ENCODE measurements at regions not wholly inside any gene's neighbourhood (a gene's known extent, or its start where the extent isn't known, plus 50 kb on each side); places are given as distances from the start of the nearest gene placed in this dataset.
"Not testable (repeated sequence)": the region's sequence is repeated elsewhere in the genome, so short reads cannot be mapped to it uniquely, and the experiment has no call there.

DNA sequence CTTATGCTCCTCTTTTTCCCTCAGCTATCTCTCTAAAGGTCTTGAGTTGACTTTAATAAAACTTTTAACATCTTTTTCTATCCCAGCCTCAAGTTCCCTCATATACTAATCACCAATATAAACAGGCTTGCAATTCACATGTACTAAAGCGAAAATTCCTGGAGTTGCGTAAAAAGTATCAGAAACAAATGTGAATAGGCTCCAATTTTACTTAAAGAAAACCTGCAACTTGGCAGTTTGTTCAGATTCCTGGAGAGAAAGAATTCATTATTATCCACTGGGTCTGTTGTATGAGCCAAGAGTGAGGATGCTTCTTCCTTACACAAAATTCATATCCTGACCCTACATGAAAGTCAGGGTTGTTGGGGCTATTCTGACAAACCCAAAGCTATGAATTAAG is 384.2 kb downstream of the DTWD2 start:
- no peak for DNase-seq (ENCODE audit: low read depth, low spot score)

DNA sequence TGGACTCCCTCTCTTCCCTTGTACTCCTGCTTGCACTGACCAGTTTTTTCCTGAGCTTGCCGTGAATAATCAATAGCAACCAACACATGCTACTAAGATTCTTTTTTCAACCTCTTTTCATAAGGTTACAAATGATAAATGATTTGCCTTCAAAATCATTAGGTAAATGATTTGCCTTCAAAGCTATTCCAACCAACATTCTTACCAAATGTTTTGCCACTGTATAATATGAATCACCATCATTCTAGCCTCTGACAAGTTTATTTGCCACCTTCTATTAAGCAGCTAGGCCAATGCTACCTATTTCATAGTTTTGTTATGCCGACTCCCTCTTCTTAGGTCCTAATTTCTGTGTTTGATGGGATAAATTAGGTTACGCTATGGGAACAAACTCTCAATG is 385.1 kb downstream of the DTWD2 start:
- DNase-seq (ENCODE audit: low read depth, low spot score), result no peak

DNA sequence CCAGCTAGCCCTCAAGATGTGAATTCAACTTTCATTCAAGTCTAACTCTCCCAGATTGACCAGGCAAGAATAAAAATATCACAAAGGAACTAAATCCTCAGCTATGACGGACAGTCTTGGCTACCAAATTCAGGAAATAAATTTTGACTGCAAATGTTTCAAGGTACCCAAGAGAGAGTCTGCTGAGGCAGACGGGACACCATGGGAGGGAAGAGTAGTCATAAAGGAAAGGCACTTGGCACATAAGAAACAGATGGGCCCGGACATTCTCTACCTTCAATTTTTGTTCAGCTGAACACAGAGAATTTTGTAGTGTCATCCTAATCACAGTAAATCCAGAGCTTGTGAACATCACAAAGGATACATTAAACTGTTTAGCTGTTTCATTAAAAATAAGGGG is 390.0 kb downstream of the DTWD2 start:
- DNase-seq (ENCODE audit: low read depth, low spot score), result no peak

DNA sequence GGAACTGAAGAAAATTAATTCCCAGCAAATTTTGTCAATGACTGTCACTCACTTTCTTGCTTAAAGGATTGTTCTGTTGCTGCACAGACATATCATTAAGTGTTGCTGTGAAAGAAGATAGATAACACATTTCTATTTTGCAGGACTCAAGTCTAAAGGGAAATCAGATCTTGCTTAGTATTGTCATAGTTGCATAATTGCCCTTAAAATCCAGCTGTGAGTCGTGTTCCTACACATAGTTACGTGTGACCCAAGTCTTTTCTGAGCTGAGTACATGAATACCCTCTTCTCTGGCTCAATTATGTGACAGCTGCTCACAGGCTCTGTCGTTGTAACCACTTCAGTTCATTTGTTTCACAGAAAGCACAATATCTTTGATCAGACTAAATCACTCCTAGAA is 390.8 kb downstream of the DTWD2 start:
- no peak for DNase-seq (ENCODE audit: low read depth, low spot score)

- DNase-seq (ENCODE audit: low read depth, low spot score), result no peak
Measured at GRCh38 chr5:118596255-118596654, 392.1 kb downstream of the DTWD2 start.

DNA sequence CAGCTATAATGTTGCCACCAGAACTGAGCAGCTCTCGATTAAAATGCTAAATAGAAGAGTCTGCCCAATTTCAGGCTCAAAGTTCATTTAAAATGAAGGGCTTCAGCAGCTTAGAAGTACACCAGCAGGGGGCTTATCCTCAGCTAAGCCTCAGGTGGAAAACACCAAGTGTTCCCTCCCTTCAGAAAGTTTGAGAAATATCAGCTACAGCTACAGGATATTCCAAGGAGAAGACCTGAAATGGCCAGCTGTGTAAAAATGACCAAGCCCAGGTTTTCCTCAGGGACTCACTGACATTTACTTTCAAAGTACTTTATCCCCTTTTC is 395.4 kb downstream of the DTWD2 start:
- DNase-seq (ENCODE audit: low read depth, low spot score), result no peak

DNA sequence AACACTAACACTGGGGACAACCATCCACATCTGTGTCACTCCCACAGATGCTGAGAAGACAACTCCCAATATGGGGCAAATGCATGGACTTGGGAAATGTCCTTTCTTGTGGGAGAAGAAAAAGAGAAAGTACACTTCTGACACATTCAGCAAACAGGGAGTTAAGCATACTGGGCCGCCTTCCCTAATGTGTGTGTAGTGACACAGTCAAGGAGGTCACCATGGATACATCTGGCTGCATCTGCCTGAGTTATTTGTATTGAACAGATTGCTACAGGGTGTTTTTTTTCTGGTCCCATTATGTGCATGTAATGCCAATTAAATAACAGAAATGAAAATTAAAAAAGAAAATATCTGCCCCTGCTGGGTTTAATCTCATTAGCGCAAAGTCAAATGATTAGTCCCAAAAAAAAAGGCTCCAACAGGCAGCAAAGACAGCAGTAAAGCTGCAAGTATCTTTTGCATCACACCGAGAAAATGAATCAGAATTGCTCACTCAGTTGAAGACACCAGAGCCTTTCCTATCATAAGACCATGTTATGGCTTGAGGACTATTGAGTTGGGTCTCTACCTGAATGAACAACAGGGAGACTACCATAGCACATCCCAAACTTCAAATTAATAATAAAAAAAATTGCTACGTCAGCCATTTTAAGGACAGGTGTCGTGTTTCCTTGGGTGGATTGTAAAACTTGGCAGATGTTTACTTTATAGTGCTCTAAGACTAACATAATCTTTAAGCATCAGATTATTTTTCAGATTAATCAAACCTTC is 395.9 kb downstream of the DTWD2 start:
- no peak for DNase-seq (ENCODE audit: low read depth, low spot score)

- DNase-seq (ENCODE audit: low read depth, low spot score), result no peak
Measured at GRCh38 chr5:118590806-118591205, 397.5 kb downstream of the DTWD2 start.

GRCh38 chr5:118580949-118581348 is 407.4 kb downstream of the DTWD2 start:
- DNase-seq (ENCODE audit: low read depth, low spot score), result no peak

- DNase-seq (ENCODE audit: low read depth, low spot score), result no peak
Measured at GRCh38 chr5:118578093-118578492, 410.3 kb downstream of the DTWD2 start.

- no peak for DNase-seq (ENCODE audit: low read depth, low spot score)
Measured at GRCh38 chr5:118577621-118578020, 410.7 kb downstream of the DTWD2 start.

- not testable (repeated sequence) for DNase-seq (ENCODE audit: low read depth, low spot score)
Measured at GRCh38 chr5:118570276-118570675, 418.1 kb downstream of the DTWD2 start.

DNA sequence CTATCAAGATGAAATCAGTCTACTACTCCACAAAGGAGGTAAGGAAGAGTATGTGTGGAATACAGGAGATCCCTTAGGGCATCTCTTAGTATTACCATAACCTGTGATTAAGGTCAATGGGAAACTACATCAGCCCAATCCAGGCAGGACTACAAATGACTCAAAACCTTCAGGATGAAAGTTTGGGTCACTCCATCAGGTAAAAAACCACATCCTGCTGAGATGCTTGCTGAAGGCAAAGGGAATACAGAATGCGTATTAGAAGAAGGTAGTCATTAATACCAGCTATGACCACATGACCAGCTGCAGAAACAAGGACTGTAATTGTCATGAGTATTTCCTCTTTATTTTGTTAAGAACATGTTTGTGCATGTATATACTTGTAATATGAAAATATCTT is 418.8 kb downstream of the DTWD2 start:
- not testable (repeated sequence) for DNase-seq (ENCODE audit: low read depth, low spot score)

GRCh38 chr5:118565335-118565971 is 422.9 kb downstream of the DTWD2 start:
- no peak for DNase-seq (ENCODE audit: low read depth, low spot score)

DNA sequence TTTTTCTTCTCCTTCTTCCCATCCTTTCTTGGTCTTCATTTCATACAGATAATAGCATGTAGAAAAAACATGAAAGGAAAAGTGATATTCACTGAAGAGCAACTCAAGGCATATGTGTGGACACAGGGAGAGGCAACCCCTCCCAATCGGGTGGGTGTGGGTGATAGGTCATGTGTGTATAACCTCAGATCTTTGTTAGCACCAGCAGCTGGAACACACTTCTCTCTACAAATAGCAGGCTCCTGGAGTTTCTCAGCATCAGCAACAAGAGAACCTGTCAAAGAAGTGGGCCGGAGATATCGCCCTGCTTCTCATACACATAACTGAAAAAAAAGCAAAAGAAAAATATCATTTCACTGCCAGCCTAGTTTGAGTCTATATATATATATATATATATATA is 426.4 kb downstream of the DTWD2 start:
- DNase-seq (ENCODE audit: low read depth, low spot score), result no peak

DNA sequence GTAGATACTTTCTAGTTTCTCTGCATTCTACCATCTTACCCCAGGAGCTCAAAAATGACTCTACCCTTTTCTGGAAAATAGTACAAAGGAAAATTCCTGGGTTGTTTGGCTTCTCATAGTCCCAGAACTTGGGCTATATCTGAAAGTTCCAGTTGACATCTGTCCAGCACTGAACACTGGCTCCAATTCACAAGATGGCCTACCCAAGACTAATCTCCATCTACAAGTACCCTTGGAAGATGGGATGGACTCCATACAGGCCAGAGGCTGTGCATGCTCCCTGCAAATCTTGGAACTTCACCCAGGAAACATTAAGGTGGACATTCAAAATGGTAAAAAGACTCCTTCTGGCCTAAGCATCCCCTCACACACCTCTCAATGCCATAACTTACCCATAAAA is 427.1 kb downstream of the DTWD2 start:
- no peak for DNase-seq (ENCODE audit: low read depth, low spot score)

DNA sequence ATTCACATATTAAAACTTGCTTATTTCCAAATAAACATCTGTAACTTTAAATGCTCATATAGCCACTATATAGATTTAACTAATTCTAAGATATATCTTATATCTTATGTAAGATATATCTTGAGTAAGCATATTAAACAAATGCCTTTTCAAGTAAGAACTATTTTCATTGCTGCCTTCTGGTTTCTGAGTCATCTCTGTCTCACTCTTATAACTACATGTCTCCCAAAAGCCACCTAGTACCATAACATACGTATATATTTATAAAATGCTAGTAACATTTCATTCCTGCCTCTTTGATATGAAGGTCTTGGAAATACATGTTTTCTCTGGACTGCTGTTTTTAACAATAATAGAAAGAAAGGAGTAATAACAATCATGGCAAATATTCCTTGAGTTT is 429.5 kb downstream of the DTWD2 start:
- no peak for DNase-seq (ENCODE audit: low read depth, low spot score)

DNA sequence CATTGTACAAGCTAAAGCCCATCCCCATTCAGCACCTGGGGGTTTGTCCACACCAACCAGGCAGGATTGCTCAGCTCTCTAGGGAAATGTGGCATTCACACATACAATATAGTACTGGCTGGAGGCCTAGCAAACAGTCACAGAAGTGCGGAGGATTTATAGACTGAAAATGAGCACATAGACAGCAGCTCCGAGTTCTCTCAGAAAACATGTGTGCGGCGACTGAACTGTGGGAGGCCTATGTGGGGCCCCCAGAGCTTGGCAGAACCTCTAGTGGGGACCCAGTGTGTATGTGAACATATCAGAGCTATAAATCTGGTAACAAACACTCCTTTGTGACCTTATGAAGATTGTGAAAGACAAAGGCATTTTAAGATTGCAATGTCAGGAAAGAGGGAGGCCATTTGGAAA is 431.1 kb downstream of the DTWD2 start:
- DNase-seq (ENCODE audit: low read depth, low spot score), result no peak

DNA sequence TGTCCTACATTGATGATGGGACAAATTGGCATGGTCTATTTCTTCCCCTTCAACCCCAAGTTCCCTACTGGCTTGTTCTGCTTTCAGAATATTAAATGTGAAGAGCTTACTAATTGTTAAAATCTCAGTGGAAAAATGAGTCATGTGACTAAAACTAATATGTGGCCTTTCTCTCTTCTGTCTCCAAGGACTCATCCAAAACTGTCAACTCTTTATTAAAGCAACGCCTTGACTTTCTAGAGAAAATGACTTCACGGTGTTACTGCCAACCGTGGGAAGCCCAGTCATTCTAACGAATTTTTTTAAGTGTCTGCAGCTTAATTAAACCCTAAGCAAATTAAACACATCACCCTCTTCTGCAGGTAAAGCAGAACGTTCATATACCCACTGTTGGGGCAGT is 431.6 kb downstream of the DTWD2 start:
- no peak for DNase-seq (ENCODE audit: low read depth, low spot score)

DNA sequence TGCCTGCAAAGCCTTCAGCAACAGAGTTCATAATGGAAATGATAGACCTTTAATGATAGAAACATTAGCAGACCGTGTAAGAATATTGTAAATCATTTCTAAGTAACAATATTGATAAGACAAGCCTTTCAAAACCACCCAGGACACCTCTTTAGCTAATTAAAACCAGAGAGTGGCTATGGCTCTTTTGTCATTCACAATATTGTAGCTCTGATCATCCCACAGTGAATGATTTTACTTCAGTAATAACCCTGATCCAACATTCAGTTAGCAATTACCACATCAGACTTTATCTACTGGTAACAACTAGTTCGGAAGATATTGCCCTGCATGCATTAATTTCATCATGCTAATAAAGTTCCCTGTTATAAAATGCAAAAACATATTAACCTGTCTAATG is 432.6 kb downstream of the DTWD2 start:
- no peak for DNase-seq (ENCODE audit: low read depth, low spot score)

- DNase-seq (ENCODE audit: low read depth, low spot score), result no peak
Measured at GRCh38 chr5:118554981-118555380, 433.4 kb downstream of the DTWD2 start.

DNA sequence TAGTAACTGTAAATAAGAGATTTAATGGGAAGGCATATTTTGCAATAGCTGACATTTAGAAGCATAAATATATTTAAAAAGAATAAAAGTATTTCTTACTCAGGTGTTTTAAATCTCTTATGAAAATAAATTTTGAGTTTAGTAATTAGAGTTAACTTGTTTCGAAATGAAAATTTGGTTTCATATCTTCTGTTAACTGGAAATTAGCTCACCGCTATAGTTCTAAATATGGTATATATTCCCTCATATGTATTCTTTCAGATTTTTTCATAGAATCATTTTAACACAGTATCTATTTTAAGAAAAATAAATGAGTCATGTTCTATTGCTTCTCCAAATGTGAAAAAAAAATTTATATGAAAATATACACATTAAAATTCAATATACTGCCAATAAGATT is 434.1 kb downstream of the DTWD2 start:
- DNase-seq (ENCODE audit: low read depth, low spot score), result no peak

DNA sequence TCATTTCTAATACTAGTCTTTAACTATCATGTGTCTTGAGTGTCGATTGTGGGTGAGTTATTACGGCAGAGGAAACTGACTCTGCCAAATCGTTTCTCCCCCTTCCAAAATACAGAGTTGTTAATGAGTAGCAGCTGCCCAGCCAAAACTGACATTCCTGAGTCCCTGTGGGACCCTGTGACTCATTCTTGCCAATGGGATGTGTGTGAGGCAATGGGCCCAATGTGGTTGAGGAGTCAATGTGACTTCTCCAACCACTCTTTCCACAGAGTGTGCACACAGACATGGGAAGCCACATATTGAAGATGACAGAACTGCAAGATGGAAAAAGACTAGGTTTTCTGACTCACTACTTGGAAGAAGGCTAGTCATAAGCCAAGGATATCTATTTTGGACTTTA is 434.7 kb downstream of the DTWD2 start:
- DNase-seq (ENCODE audit: low read depth, low spot score), result no peak

Data from activated naive CD8-positive, alpha-beta T cell treated with anti-CD3 and anti-CD28 coated beads, Interleukin-2, amount 50 U/mL, for 16 hours (primary cell).